CD4-positive, alpha-beta T cell (primary cell): ENCODE measurements at regions not wholly inside any gene's neighbourhood (a gene's known extent, or its start where the extent isn't known, plus 50 kb on each side); places are given as distances from the start of the nearest gene placed in this dataset.

Experiments used
- ATAC-seq: fragments of 200-7000 bp; cut with Tn5 transposase; one replicate; pipeline ENCODE4 v1.10.0; 2022; ENCODE audit warnings: mild to moderate bottlenecking; ENCODE audit not compliant: poor library complexity
- CTCF ChIA-PET: fragments of 350-600 bp; sonication (Branson Sonifier 250); formaldehyde crosslinking; loops from one replicate; lab custom pipeline; 2021; ENCODE audit warnings: antibody characterized with exemption, inconsistent platforms; lab: Charles Lee
- POLR2A ChIA-PET: fragments of 350-600 bp; sonication (Branson Sonifier 250); formaldehyde crosslinking; loops from one replicate; lab custom pipeline; 2021; ENCODE audit warnings: antibody characterized with exemption, inconsistent platforms; lab: Charles Lee
- DNase-seq, 14 experiments: peaks; one replicate each; pipeline ENCODE4 v3.0.0-alpha.2; 2013 to 2020; ENCODE audit warnings: mixed read lengths in 2 of 14
- H3K27ac ChIP-seq, 2 donors: one replicate each; pipeline versions ENCODE4 v1.5.1 to v1.7.0; 2013; ENCODE audit warnings: low read length in 2 of 2, low read depth in 1 of 2, mild to moderate bottlenecking in 1 of 2
- H3K27me3 ChIP-seq, 2 experiments: 1 replicate in 1 of 2; 2 replicates in 1 of 2; pipeline versions ENCODE4 v1.6.1 to v1.7.0; 2013; ENCODE audit warnings: low read length in 2 of 2, control low read depth in 1 of 2, mild to moderate bottlenecking in 1 of 2, moderate library complexity in 1 of 2; ENCODE audit not compliant: insufficient read depth in 2 of 2, control insufficient read depth in 1 of 2
- H3K36me3 ChIP-seq: one replicate; pipeline ENCODE4 v1.6.1; 2013; ENCODE audit warnings: low read length, control low read depth; ENCODE audit not compliant: insufficient read depth
- H3K4me1 ChIP-seq: one replicate; pipeline ENCODE4 v1.6.1; 2013; ENCODE audit warnings: low read length, control low read depth; ENCODE audit not compliant: insufficient read depth
- H3K4me3 ChIP-seq: one replicate; pipeline ENCODE4 v1.5.1; 2013; ENCODE audit warnings: mild to moderate bottlenecking, low read length, moderate library complexity
- H3K9me3 ChIP-seq, 2 experiments: 1 replicate in 1 of 2; 2 replicates in 1 of 2; pipeline versions ENCODE4 v1.6.1 to v1.7.0; 2013; ENCODE audit warnings: low read length in 2 of 2, mild to moderate bottlenecking in 2 of 2, control low read depth in 1 of 2, moderate library complexity in 1 of 2; ENCODE audit not compliant: control insufficient read depth in 1 of 2, insufficient read depth in 1 of 2
- H3K27ac Mint-ChIP-seq: one replicate; pipeline ENCODE4 v1.8.0; 2020; ENCODE audit warnings: mixed read lengths
- H3K27me3 Mint-ChIP-seq: one replicate; pipeline ENCODE4 v1.8.0; 2021; ENCODE audit warnings: mixed read lengths
- H3K36me3 Mint-ChIP-seq: one replicate; pipeline ENCODE4 v1.8.0; 2021; ENCODE audit warnings: low read depth, mixed read lengths
- H3K4me1 Mint-ChIP-seq: one replicate; pipeline ENCODE4 v1.8.0; 2021; ENCODE audit warnings: low read depth, mixed read lengths
- H3K4me3 Mint-ChIP-seq: one replicate; pipeline ENCODE4 v1.8.0; 2020; ENCODE audit warnings: mild to moderate bottlenecking, mixed read lengths
- H3K9me3 Mint-ChIP-seq: one replicate; pipeline ENCODE4 v1.8.0; 2020; ENCODE audit warnings: mixed read lengths
- intact Hi-C, 2 experiments: fragments of 100-400 bp; cut with DNase I in 1 of 2; cut with micrococcal nuclease in 1 of 2; formaldehyde crosslinking; loops; one replicate each; pipeline versions ENCODE4 v1.15.1 to v1.9.0; 2023 to 2025; cut with DNase I, micrococcal nuclease
- TF ChIP-seq, protein P1 (sequence below): fragments of 200-600 bp; IDR thresholded peaks from one replicate; pipeline ENCODE4 v1.8.0; 2022; ENCODE audit warnings: antibody characterized with exemption, mild to moderate bottlenecking

DNA sequence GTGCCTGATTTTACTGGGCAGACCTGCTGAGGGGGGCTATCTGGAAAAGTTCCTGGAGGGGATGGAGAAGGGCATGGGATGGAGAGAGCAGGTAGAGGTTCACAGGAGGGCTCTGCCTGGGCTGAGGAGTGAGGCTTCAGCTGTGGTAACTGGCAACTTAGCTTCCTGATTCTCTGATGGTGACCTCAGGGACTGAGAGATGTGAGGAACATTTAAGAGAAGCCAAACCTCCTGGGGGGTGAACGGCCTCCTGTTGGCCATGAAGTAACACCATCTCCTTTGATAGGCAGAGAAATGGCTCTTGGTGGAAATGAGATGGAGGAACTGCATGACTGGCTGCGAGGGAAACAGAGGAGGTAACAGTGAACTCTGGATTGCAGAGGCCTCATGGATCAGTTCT is 97.3 kb upstream of the ROPN1 start:
- no peaks in the 10 kb centered on the region for H3K4me1 Mint-ChIP-seq
- POLR2A ChIA-PET = no interaction called here
- H3K36me3 Mint-ChIP-seq = no peaks in the 10 kb centered on the region
- intact Hi-C loops = no loop called here
- no peaks in the 10 kb centered on the region for H3K9me3 Mint-ChIP-seq
- peaks cover 2 to 6% of the 10 kb centered on the region in 2 experiments for H3K27me3 ChIP-seq
- H3K4me3 ChIP-seq = no peak overlapping the region
- ATAC-seq (no peak), DNase-seq (no peak)
- no peak overlapping the region for H3K4me3 Mint-ChIP-seq
- H3K27me3 Mint-ChIP-seq = peaks cover 64% of the 10 kb centered on the region
- TF ChIP-seq, protein P1, sequence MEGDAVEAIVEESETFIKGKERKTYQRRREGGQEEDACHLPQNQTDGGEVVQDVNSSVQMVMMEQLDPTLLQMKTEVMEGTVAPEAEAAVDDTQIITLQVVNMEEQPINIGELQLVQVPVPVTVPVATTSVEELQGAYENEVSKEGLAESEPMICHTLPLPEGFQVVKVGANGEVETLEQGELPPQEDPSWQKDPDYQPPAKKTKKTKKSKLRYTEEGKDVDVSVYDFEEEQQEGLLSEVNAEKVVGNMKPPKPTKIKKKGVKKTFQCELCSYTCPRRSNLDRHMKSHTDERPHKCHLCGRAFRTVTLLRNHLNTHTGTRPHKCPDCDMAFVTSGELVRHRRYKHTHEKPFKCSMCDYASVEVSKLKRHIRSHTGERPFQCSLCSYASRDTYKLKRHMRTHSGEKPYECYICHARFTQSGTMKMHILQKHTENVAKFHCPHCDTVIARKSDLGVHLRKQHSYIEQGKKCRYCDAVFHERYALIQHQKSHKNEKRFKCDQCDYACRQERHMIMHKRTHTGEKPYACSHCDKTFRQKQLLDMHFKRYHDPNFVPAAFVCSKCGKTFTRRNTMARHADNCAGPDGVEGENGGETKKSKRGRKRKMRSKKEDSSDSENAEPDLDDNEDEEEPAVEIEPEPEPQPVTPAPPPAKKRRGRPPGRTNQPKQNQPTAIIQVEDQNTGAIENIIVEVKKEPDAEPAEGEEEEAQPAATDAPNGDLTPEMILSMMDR = no peak
- H3K27ac ChIP-seq = no peak overlapping the region
- CTCF ChIA-PET = no interaction called here
- H3K27ac Mint-ChIP-seq = no peak overlapping the region
- H3K4me1 ChIP-seq = no peaks in the 10 kb centered on the region
- H3K36me3 ChIP-seq = no peaks in the 10 kb centered on the region
- H3K9me3 ChIP-seq = no peaks in the 10 kb centered on the region

DNA sequence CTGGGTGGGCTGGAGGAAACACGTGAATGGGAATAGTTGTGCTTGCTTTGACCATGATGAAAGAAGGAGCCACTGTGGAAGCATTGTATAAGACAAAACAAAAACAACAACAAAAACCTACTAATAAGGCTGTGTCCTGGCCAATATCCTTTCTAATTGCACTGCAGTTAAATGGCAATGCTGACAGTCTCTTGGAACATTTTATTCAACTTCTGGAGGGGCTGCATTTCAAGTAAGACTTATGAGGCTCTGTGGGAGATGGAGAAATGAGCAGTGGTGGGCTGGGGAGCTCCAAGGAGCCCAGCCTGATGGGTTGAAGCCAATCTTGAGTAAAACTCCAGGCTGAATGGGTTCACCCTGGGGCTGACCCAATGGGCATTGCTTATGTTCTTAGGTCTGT is 99.8 kb upstream of the ROPN1 start:
- H3K27ac ChIP-seq = no peak overlapping the region
- Mint-ChIP-seq H3K9me3 (no peaks in the 10 kb centered on the region), H3K27ac (no peak overlapping the region), H3K4me3 (no peak overlapping the region), H3K4me1 (no peaks in the 10 kb centered on the region), H3K36me3 (no peaks in the 10 kb centered on the region), H3K27me3 (peaks cover 61% of the 10 kb centered on the region)
- no peaks in the 10 kb centered on the region for H3K4me1 ChIP-seq
- TF ChIP-seq, protein P1 = no peak
- no peak overlapping the region for H3K4me3 ChIP-seq
- ChIA-PET POLR2A (no interaction called here), CTCF (no interaction called here)
- H3K9me3 ChIP-seq = no peaks in the 10 kb centered on the region
- ATAC-seq (no peak), DNase-seq (no peak)
- intact Hi-C loops = no loop called here
- no peaks in the 10 kb centered on the region for H3K36me3 ChIP-seq
- peaks cover 0 to 6% of the 10 kb centered on the region in 2 experiments for H3K27me3 ChIP-seq

DNA sequence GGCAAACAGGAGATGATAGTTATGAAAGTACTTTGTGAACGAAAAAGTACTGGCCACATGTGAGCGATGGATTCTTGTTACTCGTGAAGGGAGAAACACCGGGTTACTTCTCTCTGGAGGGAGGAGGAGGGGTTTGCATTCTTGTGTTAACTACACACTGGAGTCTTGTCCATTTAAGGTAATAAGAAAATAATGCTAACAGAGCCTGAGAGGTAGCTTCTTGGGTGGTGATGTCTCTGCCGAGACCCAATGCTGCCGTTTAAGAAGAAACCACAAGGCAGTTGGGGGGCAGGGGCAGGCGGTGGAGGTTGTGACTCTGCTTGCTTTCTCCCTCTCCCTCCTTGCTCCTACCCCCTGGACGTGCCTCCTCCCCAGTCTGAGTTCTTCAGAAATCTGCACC is 100.9 kb upstream of the ROPN1 start:
- no peak overlapping the region for H3K4me3 ChIP-seq
- H3K27me3 ChIP-seq = peaks cover 0 to 6% of the 10 kb centered on the region in 2 experiments
- no peaks in the 10 kb centered on the region for H3K9me3 Mint-ChIP-seq
- no peaks in the 10 kb centered on the region for H3K9me3 ChIP-seq
- H3K4me1 Mint-ChIP-seq = no peaks in the 10 kb centered on the region
- no peaks in the 10 kb centered on the region for H3K4me1 ChIP-seq
- ChIA-PET POLR2A (no interaction called here), CTCF (no interaction called here)
- H3K27ac Mint-ChIP-seq = no peak overlapping the region
- TF ChIP-seq, protein P1 = no peak
- intact Hi-C loops = no loop called here
- DNase-seq (no peak), ATAC-seq (no peak)
- no peaks in the 10 kb centered on the region for H3K36me3 ChIP-seq
- H3K36me3 Mint-ChIP-seq = no peaks in the 10 kb centered on the region
- H3K4me3 Mint-ChIP-seq = no peak overlapping the region
- peaks cover 56% of the 10 kb centered on the region for H3K27me3 Mint-ChIP-seq
- no peak overlapping the region for H3K27ac ChIP-seq
